H9 (cell line): ENCODE measurements at regions not wholly inside any gene's neighbourhood (a gene's known extent, or its start where the extent isn't known, plus 50 kb on each side); places are given as distances from the start of the nearest gene placed in this dataset.

Source experiments
- DNase-seq: peaks from one replicate; pipeline ENCODE4 v3.0.0-alpha.2; 2017
- H2AFZ ChIP-seq: one replicate; pipeline ENCODE4 v1.6.1; 2013; ENCODE audit warnings: mild to moderate bottlenecking, low read length, control low read depth, moderate library complexity
- H2AK5ac ChIP-seq: 2 replicates; pipeline ENCODE4 v1.6.1; 2013; ENCODE audit warnings: low read length, control low read depth, mixed read lengths; ENCODE audit not compliant: insufficient read length
- H2BK120ac ChIP-seq: one replicate; pipeline ENCODE4 v1.6.1; 2013; ENCODE audit warnings: low read depth, mild to moderate bottlenecking, low read length, control low read depth, inconsistent platforms; ENCODE audit not compliant: poor library complexity, severe bottlenecking
- H2BK12ac ChIP-seq: 2 replicates; pipeline ENCODE4 v1.6.1; 2013; ENCODE audit warnings: low read length, control low read depth, mixed read lengths, low read depth; ENCODE audit not compliant: insufficient read length
- H2BK15ac ChIP-seq: 2 replicates; pipeline ENCODE4 v1.6.1; 2013; ENCODE audit warnings: low read depth, low read length, control low read depth
- H2BK20ac ChIP-seq: one replicate; pipeline ENCODE4 v1.6.1; 2013; ENCODE audit warnings: low read depth, mild to moderate bottlenecking, low read length, control low read depth, inconsistent platforms; ENCODE audit not compliant: poor library complexity, severe bottlenecking
- H2BK5ac ChIP-seq: 2 replicates; pipeline ENCODE4 v1.6.1; 2013; ENCODE audit warnings: low read length, control low read depth, mixed read lengths; ENCODE audit not compliant: insufficient read length
- H3K14ac ChIP-seq: 2 replicates; pipeline ENCODE4 v1.6.1; 2013; ENCODE audit warnings: low read length, control low read depth; ENCODE audit not compliant: insufficient read depth
- H3K18ac ChIP-seq: 2 replicates; pipeline ENCODE4 v1.6.1; 2013; ENCODE audit warnings: low read depth, mild to moderate bottlenecking, mixed read lengths, low read length, control low read depth; ENCODE audit not compliant: insufficient read length
- H3K23ac ChIP-seq: 2 replicates; pipeline ENCODE4 v1.6.1; 2013; ENCODE audit warnings: low read length, control low read depth, mixed read lengths, low read depth; ENCODE audit not compliant: insufficient read length
- H3K23me2 ChIP-seq: 2 replicates; pipeline ENCODE4 v1.6.1; 2013; ENCODE audit warnings: low read depth, mild to moderate bottlenecking, mixed read lengths, low read length, control low read depth; ENCODE audit not compliant: insufficient read length, poor library complexity, severe bottlenecking
- H3K27ac ChIP-seq: 2 replicates; pipeline ENCODE4 v1.5.1; 2013; ENCODE audit warnings: low read length, control low read depth, mixed read lengths, low read depth; ENCODE audit not compliant: insufficient read length
- H3K27me3 ChIP-seq: 2 replicates; pipeline ENCODE4 v1.6.1; 2013; ENCODE audit warnings: low read length, control low read depth, inconsistent platforms; ENCODE audit not compliant: insufficient read depth
- H3K4ac ChIP-seq: 2 replicates; pipeline ENCODE4 v1.6.1; 2013; ENCODE audit warnings: low read depth, mild to moderate bottlenecking, control low read depth, inconsistent platforms, low read length, moderate library complexity
- H3K4me1 ChIP-seq: 2 replicates; pipeline ENCODE4 v1.6.1; 2013; ENCODE audit warnings: low read length, control low read depth, inconsistent platforms; ENCODE audit not compliant: insufficient read depth
- H3K4me2 ChIP-seq: 2 replicates; pipeline ENCODE4 v1.6.1; 2013; ENCODE audit warnings: low read length, control low read depth, mixed read lengths; ENCODE audit not compliant: insufficient read length, insufficient read depth
- H3K56ac ChIP-seq: 2 replicates; pipeline ENCODE4 v1.6.1; 2013; ENCODE audit warnings: low read depth, mild to moderate bottlenecking, mixed read lengths, low read length, control low read depth; ENCODE audit not compliant: insufficient read length
- H3K79me1 ChIP-seq: 2 replicates; pipeline ENCODE4 v1.6.1; 2013; ENCODE audit warnings: low read depth, mild to moderate bottlenecking, moderate library complexity, low read length, control low read depth, inconsistent platforms; ENCODE audit not compliant: insufficient read depth, poor library complexity, severe bottlenecking
- H3K79me2 ChIP-seq: 2 replicates; pipeline ENCODE4 v1.6.1; 2013; ENCODE audit warnings: low read length, control low read depth, inconsistent platforms; ENCODE audit not compliant: insufficient read depth
- H3K9ac ChIP-seq: 2 replicates; pipeline ENCODE4 v1.6.1; 2013; ENCODE audit warnings: low read length, control low read depth, mixed read lengths; ENCODE audit not compliant: insufficient read length; ENCODE audit errors: extremely low read depth
- H3K9me3 ChIP-seq: one replicate; pipeline ENCODE4 v1.6.1; 2013; ENCODE audit warnings: low read depth, low read length, inconsistent platforms; ENCODE audit not compliant: control insufficient read depth
- H3T11ph ChIP-seq: one replicate; pipeline ENCODE4 v1.6.1; 2013; ENCODE audit warnings: mild to moderate bottlenecking, low read length, control low read depth, inconsistent platforms
- H4K20me1 ChIP-seq: one replicate; pipeline ENCODE4 v1.6.1; 2013; ENCODE audit not compliant: control insufficient read depth, insufficient read length, insufficient read depth
- H4K5ac ChIP-seq: 2 replicates; pipeline ENCODE4 v1.6.1; 2013; ENCODE audit warnings: low read depth, mild to moderate bottlenecking, mixed read lengths, low read length, control low read depth; ENCODE audit not compliant: insufficient read length
- H4K8ac ChIP-seq: replicated peaks from 2 replicates; pipeline ENCODE4 v1.6.1; 2013; ENCODE audit warnings: low read length, control low read depth, mixed read lengths, low read depth; ENCODE audit not compliant: insufficient read length
- H4K91ac ChIP-seq: 2 replicates; pipeline ENCODE4 v1.6.1; 2013; ENCODE audit warnings: low read depth, mild to moderate bottlenecking, moderate library complexity, mixed read lengths, low read length, control low read depth; ENCODE audit not compliant: insufficient read length
- H3K27ac Mint-ChIP-seq, 3 experiments: 2 replicates in 2 of 3; 3 replicates in 1 of 3; pipeline ENCODE4 v1.8.0; 2020 to 2021; ENCODE audit warnings: mixed read lengths in 3 of 3, mild to moderate bottlenecking in 1 of 3, moderate library complexity in 1 of 3
- H3K27me3 Mint-ChIP-seq: 2 replicates; pipeline ENCODE4 v1.8.0; 2021; ENCODE audit warnings: low read depth, mild to moderate bottlenecking, moderate library complexity, mixed read lengths
- H3K36me3 Mint-ChIP-seq, 3 experiments: 2 replicates in 2 of 3; 3 replicates in 1 of 3; pipeline ENCODE4 v1.8.0; 2020 to 2021; ENCODE audit warnings: low read depth in 3 of 3, mixed read lengths in 3 of 3; ENCODE audit not compliant: insufficient read depth in 1 of 3
- H3K4me1 Mint-ChIP-seq, 2 experiments: 2 replicates each; pipeline ENCODE4 v1.8.0; 2020; ENCODE audit warnings: mixed read lengths in 2 of 2
- H3K4me3 Mint-ChIP-seq, 2 experiments: 2 replicates in 1 of 2; 3 replicates in 1 of 2; pipeline ENCODE4 v1.8.0; 2020 to 2021; ENCODE audit warnings: mild to moderate bottlenecking in 2 of 2, mixed read lengths in 2 of 2, moderate library complexity in 1 of 2
- H3K9me3 Mint-ChIP-seq, 2 experiments: 2 replicates in 1 of 2; 3 replicates in 1 of 2; pipeline ENCODE4 v1.8.0; 2020; ENCODE audit warnings: mild to moderate bottlenecking in 2 of 2, mixed read lengths in 2 of 2, moderate library complexity in 1 of 2
- CTCF ChIP-seq: fragments of 200-600 bp; sonication (generic); conservative IDR thresholded peaks from 3 replicates; pipeline ENCODE4 v1.8.0; 2021; ENCODE audit warnings: antibody characterized with exemption, mild to moderate bottlenecking
- WGBS: extraction: QIAGEN DNeasy Blood & Tissue Kit; methylation state at CpG from one replicate; pipeline ENCODE4 v1.1.7; 2013; ENCODE audit warnings: missing lambda C conversion rate, low lambda C conversion rate, mixed read lengths; ENCODE audit not compliant: insufficient read length; ENCODE audit errors: extremely low coverage; 5-methylcytosine and 5-hydroxymethylcytosine counted together

GRCh38 chr5:121226765-121227164 lies 624.9 kb upstream of the FTMT start:
- Histone ChIP-seq H2BK120ac (no peak overlapping the region), H2AK5ac (no peak overlapping the region), H3K9me3 (no peaks in the 10 kb centered on the region), H3K23me2 (no peaks in the 10 kb centered on the region), H4K8ac (no peak overlapping the region), H3K4me2 (no peak overlapping the region), H4K91ac (no peak overlapping the region), H2AFZ (no peak overlapping the region), H4K5ac (no peak overlapping the region), H3K27ac (no peak overlapping the region), H3K4me1 (no peaks in the 10 kb centered on the region), H3T11ph (no peak overlapping the region), H3K18ac (no peak overlapping the region), H3K9ac (no peak overlapping the region), H4K20me1 (no peaks in the 10 kb centered on the region), H3K79me2 (no peaks in the 10 kb centered on the region), H3K27me3 (no peaks in the 10 kb centered on the region), H3K4ac (no peak overlapping the region), H3K14ac (no peak overlapping the region), H3K79me1 (no peaks in the 10 kb centered on the region), H2BK5ac (no peak overlapping the region), H2BK15ac (no peak overlapping the region), H3K23ac (no peak overlapping the region), H2BK20ac (no peak overlapping the region), H2BK12ac (no peak overlapping the region), H3K56ac (no peak overlapping the region)
- Mint-ChIP-seq H3K36me3 (peaks cover 4 to 29% (median 5%) of the 10 kb centered on the region in 3 experiments; a peak in 6 of 7 replicates), H3K27ac (no peak overlapping the region), H3K9me3 (peaks cover 22 to 33% of the 10 kb centered on the region in 2 experiments), H3K4me1 (peaks cover 0 to 3% of the 10 kb centered on the region in 2 experiments; a peak in 2 of 4 replicates), H3K27me3 (no peaks in the 10 kb centered on the region), H3K4me3 (no peak overlapping the region)
- no peak for TF ChIP-seq CTCF
- no CpG with 5 or more reads among the region's 2 CpGs for WGBS
- no peak for DNase-seq
